Esophagus muscularis mucosa (tissue), 3 donors: ENCODE measurements at regions not wholly inside any gene's neighbourhood (a gene's known extent, or its start where the extent isn't known, plus 50 kb on each side); places are given as distances from the start of the nearest gene placed in this dataset.

ENCODE experiments used
- CTCF ChIP-seq, 3 experiments: fragments of 200-600 bp in 2 of 3; fragments of 450-650 bp in 1 of 3; sonication (generic) in 2 of 3; IDR thresholded peaks; one replicate each; pipeline ENCODE4 v1.5.1; 2017 to 2019; ENCODE audit warnings: antibody characterized with exemption in 3 of 3, mild to moderate bottlenecking in 2 of 3, moderate library complexity in 1 of 3
- POLR2A ChIP-seq: fragments of 450-650 bp; IDR thresholded peaks from one replicate; pipeline ENCODE4 v1.6.1; 2017; ENCODE audit warnings: antibody characterized with exemption, moderate library complexity, mild to moderate bottlenecking, low read depth
- POLR2AphosphoS5 ChIP-seq, 2 donors: sonication (generic); formaldehyde crosslinking; IDR thresholded peaks; one replicate each; pipeline ENCODE4 v1.6.1; 2017; ENCODE audit warnings: antibody characterized with exemption in 2 of 2

DNA sequence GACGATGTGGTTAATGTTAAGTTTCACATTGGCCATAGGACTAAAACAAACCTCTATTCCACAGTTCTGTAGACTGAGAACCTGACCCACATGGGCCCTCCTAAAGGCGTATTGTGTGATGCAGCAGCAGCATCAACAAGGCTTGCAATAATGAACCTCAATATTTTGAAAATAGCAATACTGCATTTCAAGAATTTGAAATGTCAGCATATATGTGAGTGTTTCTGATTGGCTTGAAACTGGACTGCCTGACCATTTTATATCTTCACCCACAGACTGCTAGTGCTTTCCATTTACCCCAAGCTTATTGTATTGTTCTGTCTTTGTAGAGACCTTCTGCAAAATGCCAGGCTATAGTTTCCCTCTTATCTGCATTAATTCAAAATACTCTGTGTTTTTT lies 1122.3 kb downstream of the IGSF11 start:
- TF ChIP-seq CTCF (IDR thresholded peaks at IDR 0.05) = no peak
- TF ChIP-seq POLR2AphosphoS5 (IDR thresholded peaks at IDR 0.05) = no peak
- no peak for TF ChIP-seq POLR2A
